AG09309 (cell line): ENCODE measurements at regions not wholly inside any gene's neighbourhood (a gene's known extent, or its start where the extent isn't known, plus 50 kb on each side); places are given as distances from the start of the nearest gene placed in this dataset.

Source experiments
- DNase-seq: peaks from one replicate; pipeline ENCODE4 v3.0.0-alpha.2; 2010; ENCODE audit warnings: low read depth
- H3K4me3 ChIP-seq: 2 replicates; pipeline ENCODE4 v1.5.1; 2011; ENCODE audit warnings: mild to moderate bottlenecking, low read depth, low read length, moderate library complexity; ENCODE audit not compliant: control insufficient read depth
- CTCF ChIP-seq: IDR thresholded peaks from 2 replicates; pipeline ENCODE4 v1.5.1; 2011; ENCODE audit warnings: mild to moderate bottlenecking, low read depth, low read length, inconsistent platforms; ENCODE audit not compliant: insufficient read depth, control insufficient read depth; ENCODE audit errors: missing control alignments

GRCh38 chr12:89991807-89992590, 283.4 kb upstream of the ATP2B1 start:
- no peak overlapping the region for H3K4me3 ChIP-seq
- no peak for TF ChIP-seq CTCF
- DNase-seq: no peak

- no peak for DNase-seq
- no peak for TF ChIP-seq CTCF
- no peak overlapping the region for H3K4me3 ChIP-seq
Observed at GRCh38 chr12:89988188-89988915, 279.7 kb upstream of the ATP2B1 start.

GRCh38 chr12:89985935-89986334, 277.3 kb upstream of the ATP2B1 start:
- no peak for TF ChIP-seq CTCF
- no peak overlapping the region for H3K4me3 ChIP-seq

GRCh38 chr12:89984846-89985245, 276.2 kb upstream of the ATP2B1 start:
- H3K4me3 ChIP-seq: no peak overlapping the region
- no peak for DNase-seq
- no peak for TF ChIP-seq CTCF

More at GRCh38 chr12:89985935-89986334, 277.3 kb upstream of the ATP2B1 start:
- no peak for DNase-seq

GRCh38 chr12:89983622-89984021, 275.0 kb upstream of the ATP2B1 start:
- no peak overlapping the region for H3K4me3 ChIP-seq
- no peak for TF ChIP-seq CTCF
- no peak for DNase-seq

- no peak for TF ChIP-seq CTCF
- DNase-seq: peak; percentile 84
- no peak overlapping the region for H3K4me3 ChIP-seq
Observed at GRCh38 chr12:89980236-89980635, 271.6 kb upstream of the ATP2B1 start.
